Liver (tissue), 8 donors: ENCODE measurements at regions not wholly inside any gene's neighbourhood (a gene's known extent, or its start where the extent isn't known, plus 50 kb on each side); places are given as distances from the start of the nearest gene placed in this dataset.

Experiments
- DNase-seq: peaks from one replicate; pipeline ENCODE4 v3.0.0-alpha.2; 2017; ENCODE audit warnings: low spot score
- H3K27ac ChIP-seq, 2 donors: one replicate each; pipeline ENCODE4 v1.7.0; 2013; ENCODE audit warnings: inconsistent platforms in 2 of 2, low read length in 2 of 2, control low read depth in 1 of 2, low read depth in 1 of 2, mild to moderate bottlenecking in 1 of 2
- H3K27me3 ChIP-seq, 4 donors: one replicate each; pipeline versions ENCODE4 v1.6.1 to v1.7.0; 2013; ENCODE audit warnings: low read length in 3 of 4, inconsistent platforms in 1 of 4, mild to moderate bottlenecking in 1 of 4, moderate library complexity in 1 of 4; ENCODE audit not compliant: control insufficient read depth in 4 of 4, insufficient read depth in 4 of 4
- H3K36me3 ChIP-seq, 4 donors: one replicate each; pipeline versions ENCODE4 v1.6.1 to v1.7.0; 2013; ENCODE audit warnings: low read length in 3 of 4, mild to moderate bottlenecking in 3 of 4, low read depth in 1 of 4, moderate library complexity in 1 of 4; ENCODE audit not compliant: control insufficient read depth in 4 of 4, insufficient read depth in 3 of 4
- H3K4me1 ChIP-seq, 4 donors: one replicate each; pipeline versions ENCODE4 v1.6.1 to v1.7.0; 2013; ENCODE audit warnings: low read length in 3 of 4, mild to moderate bottlenecking in 3 of 4, moderate library complexity in 1 of 4; ENCODE audit not compliant: control insufficient read depth in 4 of 4, insufficient read depth in 4 of 4
- H3K4me3 ChIP-seq, 3 donors: one replicate each; pipeline versions ENCODE4 v1.6.1 to v1.7.0; 2013; ENCODE audit warnings: low read length in 3 of 3, control low read depth in 1 of 3, low read depth in 1 of 3, mild to moderate bottlenecking in 1 of 3
- H3K9ac ChIP-seq, 2 donors: one replicate each; pipeline ENCODE4 v1.7.0; 2013; ENCODE audit warnings: low read length in 2 of 2, mild to moderate bottlenecking in 2 of 2, moderate library complexity in 2 of 2, control low read depth in 1 of 2, low read depth in 1 of 2
- H3K9me3 ChIP-seq, 4 donors: one replicate each; pipeline versions ENCODE4 v1.6.1 to v1.7.0; 2013; ENCODE audit warnings: low read length in 3 of 4; ENCODE audit not compliant: control insufficient read depth in 4 of 4
- ATF3 ChIP-seq: IDR thresholded peaks from 2 replicates; pipeline ENCODE4 v1.6.1; 2016; ENCODE audit warnings: antibody characterized with exemption
- CTCF ChIP-seq: fragments of 150-350 bp; IDR thresholded peaks from 2 replicates; pipeline ENCODE4 v1.5.1; 2017; ENCODE audit warnings: improper control_type of control experiment, low read depth, low read length; ENCODE audit not compliant: missing input control
- EGR1 ChIP-seq, 2 donors: IDR thresholded peaks; 2 replicates each; pipeline ENCODE4 v1.6.1; 2016 to 2018; ENCODE audit warnings: antibody characterized with exemption in 2 of 2, low read depth in 2 of 2
- GABPA ChIP-seq, 2 donors: IDR thresholded peaks in 1 of 2; conservative IDR thresholded peaks in 1 of 2; 2 replicates each; pipeline ENCODE4 v1.6.1; 2016; ENCODE audit warnings: antibody characterized with exemption in 2 of 2, mild to moderate bottlenecking in 1 of 2, moderate library complexity in 1 of 2
- HNF4A ChIP-seq, 2 donors: conservative IDR thresholded peaks; 2 replicates each; pipeline ENCODE4 v1.6.1; 2016; ENCODE audit warnings: antibody characterized with exemption in 2 of 2, mild to moderate bottlenecking in 2 of 2
- HNF4G ChIP-seq: IDR thresholded peaks from 2 replicates; pipeline ENCODE4 v1.6.1; 2016; ENCODE audit warnings: antibody characterized with exemption
- JUND ChIP-seq, 2 donors: IDR thresholded peaks; 2 replicates each; pipeline ENCODE4 v1.6.1; 2016; ENCODE audit warnings: antibody characterized with exemption in 2 of 2
- MAX ChIP-seq: IDR thresholded peaks from 2 replicates; pipeline ENCODE4 v1.6.1; 2016; ENCODE audit warnings: antibody characterized with exemption
- NR2F2 ChIP-seq: IDR thresholded peaks from 2 replicates; pipeline ENCODE4 v1.6.1; 2016; ENCODE audit warnings: antibody characterized with exemption
- RAD21 ChIP-seq, 2 donors: IDR thresholded peaks; 2 replicates each; pipeline ENCODE4 v1.6.1; 2016; ENCODE audit warnings: antibody characterized with exemption in 2 of 2, mild to moderate bottlenecking in 2 of 2
- REST ChIP-seq: IDR thresholded peaks from 2 replicates; pipeline ENCODE4 v1.6.1; 2016; ENCODE audit warnings: antibody characterized with exemption, mild to moderate bottlenecking
- RXRA ChIP-seq, 2 donors: IDR thresholded peaks; 2 replicates each; pipeline ENCODE4 v1.6.1; 2017 to 2018; ENCODE audit warnings: antibody characterized with exemption in 2 of 2, mild to moderate bottlenecking in 1 of 2
- SP1 ChIP-seq: IDR thresholded peaks from 2 replicates; pipeline ENCODE4 v1.6.1; 2018; ENCODE audit warnings: antibody characterized with exemption, mild to moderate bottlenecking
- TAF1 ChIP-seq: conservative IDR thresholded peaks from 2 replicates; pipeline ENCODE4 v1.6.1; 2016; ENCODE audit warnings: antibody characterized with exemption, mild to moderate bottlenecking
- YY1 ChIP-seq: IDR thresholded peaks from 2 replicates; pipeline ENCODE4 v1.6.1; 2016; ENCODE audit warnings: antibody characterized with exemption, mild to moderate bottlenecking
- ZBTB33 ChIP-seq: IDR thresholded peaks from 2 replicates; pipeline ENCODE4 v1.6.1; 2016; ENCODE audit warnings: antibody characterized with exemption
- whole genome bisulfite sequencing: extraction: QIAGEN DNeasy Blood & Tissue Kit; methylation state at CpG from one replicate; pipeline ENCODE4 v1.1.7; 2013; 5-methylcytosine and 5-hydroxymethylcytosine counted together
- donor health status: healthy.
- donor health status: healthy.
- donor health status: healthy.
- donor health status: healthy.
- donor health status: healthy.

GRCh38 chr4:38313175-38313574 is 350.8 kb upstream of the KLF3 start:
- no peak overlapping the region for H3K27ac ChIP-seq
- DNase-seq: no peak

GRCh38 chr4:38313999-38314561 is 349.9 kb upstream of the KLF3 start:
- WGBS: 82% methylated on average over 4 of the region's 4 CpGs
- H3K36me3 ChIP-seq: no peaks in the 10 kb centered on the region
- no peak overlapping the region for H3K9ac ChIP-seq
- no peaks in the 10 kb centered on the region for H3K27me3 ChIP-seq
- DNase-seq: no peak
- H3K4me1 ChIP-seq: peaks cover 0 to 6% (median 3%) of the 10 kb centered on the region in 4 donors
- H3K4me3 ChIP-seq: no peak overlapping the region
- no peak overlapping the region for H3K27ac ChIP-seq
- no peaks in the 10 kb centered on the region for H3K9me3 ChIP-seq
- TF ChIP-seq CTCF (no peak), RXRA (IDR thresholded peaks at IDR 0.05) (no peak), GABPA (IDR thresholded peaks at IDR 0.05 in 1 of 2, conservative IDR thresholded peaks at IDR 0.05 in 1 of 2) (no peak), REST (no peak)

More at GRCh38 chr4:38313175-38313574, 350.8 kb upstream of the KLF3 start:
- Histone ChIP-seq H3K9ac (no peak overlapping the region), H3K36me3 (no peaks in the 10 kb centered on the region), H3K27me3 (no peaks in the 10 kb centered on the region), H3K4me1 (peaks cover 0 to under 1% (median 0%) of the 10 kb centered on the region in 4 donors), H3K9me3 (no peaks in the 10 kb centered on the region), H3K4me3 (no peak overlapping the region)
- no peak for TF ChIP-seq NR2F2
- no peak for TF ChIP-seq RAD21 (IDR thresholded peaks at IDR 0.05)
- TF ChIP-seq SP1: no peak
- no peak for TF ChIP-seq HNF4A (conservative IDR thresholded peaks at IDR 0.05)
- no peak for TF ChIP-seq TAF1
- no peak for TF ChIP-seq JUND (IDR thresholded peaks at IDR 0.05)
- no peak for TF ChIP-seq GABPA (IDR thresholded peaks at IDR 0.05 in 1 of 2, conservative IDR thresholded peaks at IDR 0.05 in 1 of 2)
- TF ChIP-seq ATF3: no peak
- TF ChIP-seq HNF4G: no peak
- no peak for TF ChIP-seq YY1
- no peak for TF ChIP-seq ZBTB33
- TF ChIP-seq EGR1 (IDR thresholded peaks at IDR 0.05; ENCODE audit: low read depth in 2 of 2): no peak
- TF ChIP-seq CTCF: no peak
- no peak for TF ChIP-seq MAX
- 84% methylated on average over 5 of the region's 5 CpGs for WGBS
